SH-SY5Y (cell line): ENCODE measurements at regions not wholly inside any gene's neighbourhood (a gene's known extent, or its start where the extent isn't known, plus 50 kb on each side); places are given as distances from the start of the nearest gene placed in this dataset.

Experiments
- GATA2 ChIP-seq: IDR thresholded peaks from 2 replicates; pipeline ENCODE4 v1.6.1; 2011; ENCODE audit warnings: mild to moderate bottlenecking, low read depth, low read length
- GATA3 ChIP-seq: IDR thresholded peaks from 2 replicates; pipeline ENCODE4 v1.6.1; 2011; ENCODE audit warnings: low read depth, mild to moderate bottlenecking, low read length, moderate library complexity

DNA sequence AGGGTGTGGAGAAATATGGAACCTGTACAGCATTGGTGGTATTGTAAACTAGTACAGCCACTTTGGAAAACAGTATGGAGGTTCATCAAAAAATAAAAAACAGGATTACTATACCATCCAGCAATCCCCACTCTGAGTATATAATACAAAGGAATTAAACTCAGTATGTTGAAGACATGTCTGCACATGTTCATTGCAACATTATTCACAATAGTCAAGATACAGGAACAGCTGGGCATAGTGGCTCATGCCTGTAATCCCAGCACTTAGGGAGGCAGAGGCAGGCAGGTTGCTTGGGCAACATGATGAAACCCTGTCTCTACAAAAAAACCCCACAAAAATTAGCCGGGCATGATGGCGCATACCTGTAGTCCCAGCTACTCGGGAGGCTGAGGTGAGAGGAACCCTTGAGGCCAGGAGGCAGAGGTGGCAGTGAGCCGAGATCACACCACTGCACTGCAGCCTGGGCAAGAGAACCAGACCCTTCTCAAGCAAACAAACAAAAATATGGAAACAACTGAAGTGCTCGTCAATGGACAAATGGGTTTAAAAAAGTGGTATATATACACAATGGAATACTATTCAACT is 63.6 kb downstream of the TMEM174 start:
- TF ChIP-seq GATA2, result no peak
- no peak for TF ChIP-seq GATA3
